IMR-90 (cell line): ENCODE measurements at regions not wholly inside any gene's neighbourhood (a gene's known extent, or its start where the extent isn't known, plus 50 kb on each side); places are given as distances from the start of the nearest gene placed in this dataset.

Experiments
- ATAC-seq: fragments of 200-7000 bp; cut with Tn5 transposase; 2 replicates; pipeline ENCODE4 v1.9.1; 2020; ENCODE audit warnings: low read depth, mild to moderate bottlenecking, moderate library complexity
- BruUV-seq: library from RNA; stranded (reverse); fragments of 400-500 nt; replicated peaks from 2 replicates; lab custom pipeline; 2021; lab: Mats Ljungman, UMichigan
- CTCF ChIA-PET: fragments of 300-600 bp; formaldehyde crosslinking; extraction: SDS; loops from one replicate; lab custom pipeline; 2021; ENCODE audit warnings: antibody characterized with exemption; lab: Yijun Ruan, JAX
- POLR2A ChIA-PET: fragments of 300-600 bp; sonication (Branson Sonifier 250); formaldehyde crosslinking; loops from one replicate; lab custom pipeline; 2022; ENCODE audit warnings: antibody characterized with exemption; ENCODE audit not compliant: unreplicated experiment; lab: Charles Lee
- DNase-seq: peaks from one replicate; pipeline ENCODE4 v3.0.0; 2013
- H2AFZ ChIP-seq: replicated peaks from 2 replicates; pipeline ENCODE3; 2013; ENCODE audit warnings: low read length, mild to moderate bottlenecking; ENCODE audit not compliant: poor library complexity
- H2AK5ac ChIP-seq: 2 replicates; pipeline ENCODE4 v1.6.1; 2013; ENCODE audit warnings: low read depth, low read length, inconsistent platforms
- H2AK9ac ChIP-seq: replicated peaks from 2 replicates; pipeline ENCODE3; 2013; ENCODE audit warnings: mild to moderate bottlenecking, low read depth, low read length, moderate library complexity; ENCODE audit not compliant: poor library complexity
- H2BK120ac ChIP-seq: 2 replicates; pipeline ENCODE4 v1.6.1; 2013; ENCODE audit warnings: low read depth, low read length, inconsistent platforms
- H2BK15ac ChIP-seq: 3 replicates; pipeline ENCODE4 v1.6.1; 2013; ENCODE audit warnings: low read depth, low read length, inconsistent platforms
- H2BK20ac ChIP-seq: 2 replicates; pipeline ENCODE4 v1.6.1; 2013; ENCODE audit warnings: low read depth, mild to moderate bottlenecking, inconsistent platforms, low read length, moderate library complexity
- H2BK5ac ChIP-seq: 2 replicates; pipeline ENCODE4 v1.6.1; 2013; ENCODE audit warnings: mild to moderate bottlenecking, low read depth, low read length, inconsistent platforms; ENCODE audit not compliant: poor library complexity, severe bottlenecking
- H3K14ac ChIP-seq: replicated peaks from 2 replicates; pipeline ENCODE4 v1.6.1; 2013; ENCODE audit warnings: low read depth, low read length, inconsistent platforms
- H3K18ac ChIP-seq: 2 replicates; pipeline ENCODE4 v1.6.1; 2013; ENCODE audit warnings: low read depth, low read length, control low read depth
- H3K23ac ChIP-seq: 2 replicates; pipeline ENCODE4 v1.6.1; 2013; ENCODE audit warnings: low read depth, low read length, inconsistent platforms
- H3K27ac ChIP-seq: 2 replicates; pipeline ENCODE4 v1.5.1; 2013; ENCODE audit warnings: mild to moderate bottlenecking, control low read depth, low read length; ENCODE audit not compliant: insufficient read depth
- H3K27me3 ChIP-seq: 2 replicates; pipeline ENCODE4 v1.6.1; 2013; ENCODE audit warnings: low read length; ENCODE audit not compliant: control insufficient read depth, insufficient read depth
- H3K36me3 ChIP-seq: 2 replicates; pipeline ENCODE4 v1.6.1; 2013; ENCODE audit warnings: low read length, mixed read lengths; ENCODE audit not compliant: control insufficient read depth, insufficient read depth
- H3K4ac ChIP-seq: 2 replicates; pipeline ENCODE4 v1.6.1; 2013; ENCODE audit warnings: low read depth, low read length, inconsistent platforms
- H3K4me1 ChIP-seq: 2 replicates; pipeline ENCODE4 v1.6.1; 2013; ENCODE audit warnings: low read length, mixed read lengths; ENCODE audit not compliant: control insufficient read depth, insufficient read depth
- H3K4me2 ChIP-seq: 2 replicates; pipeline ENCODE4 v1.6.1; 2013; ENCODE audit warnings: low read depth, mild to moderate bottlenecking, control low read depth, low read length, moderate library complexity
- H3K4me3 ChIP-seq: 2 replicates; pipeline ENCODE4 v1.5.1; 2013; ENCODE audit warnings: low read depth, mild to moderate bottlenecking, control low read depth, low read length, moderate library complexity; ENCODE audit not compliant: insufficient read depth
- H3K56ac ChIP-seq: 2 replicates; pipeline ENCODE4 v1.6.1; 2013; ENCODE audit warnings: low read length, inconsistent platforms; ENCODE audit not compliant: insufficient read depth; ENCODE audit errors: extremely low read depth
- H3K79me1 ChIP-seq, 2 experiments: 2 replicates each; pipeline ENCODE4 v1.6.1; 2013; ENCODE audit warnings: low read length in 2 of 2, inconsistent platforms in 1 of 2, low read depth in 1 of 2
- H3K9ac ChIP-seq: 2 replicates; pipeline ENCODE4 v1.6.1; 2013; ENCODE audit warnings: low read depth, low read length, control low read depth
- H3K9me1 ChIP-seq: 2 replicates; pipeline ENCODE4 v1.6.1; 2013; ENCODE audit warnings: low read length, inconsistent platforms; ENCODE audit not compliant: insufficient read depth
- H3K9me3 ChIP-seq: 2 replicates; pipeline ENCODE4 v1.6.1; 2013; ENCODE audit warnings: low read length; ENCODE audit not compliant: control insufficient read depth, insufficient read depth
- H4K20me1 ChIP-seq: 2 replicates; pipeline ENCODE4 v1.6.1; 2013; ENCODE audit warnings: low read length, inconsistent platforms; ENCODE audit not compliant: insufficient read depth
- H4K5ac ChIP-seq: 2 replicates; pipeline ENCODE4 v1.6.1; 2013; ENCODE audit warnings: mild to moderate bottlenecking, low read depth, low read length, control low read depth
- H4K8ac ChIP-seq, 2 experiments: 2 replicates each; pipeline ENCODE4 v1.6.1; 2013; ENCODE audit warnings: low read depth in 2 of 2, low read length in 2 of 2, control low read depth in 1 of 2, inconsistent platforms in 1 of 2
- H4K91ac ChIP-seq: 2 replicates; pipeline ENCODE4 v1.6.1; 2013; ENCODE audit warnings: low read depth, low read length, inconsistent platforms; ENCODE audit not compliant: insufficient read depth
- BHLHE40 ChIP-seq: fragments of 150-350 bp; IDR thresholded peaks from 2 replicates; pipeline ENCODE4 v1.6.1; 2016; ENCODE audit warnings: mild to moderate bottlenecking, low read depth, low read length
- CEBPB ChIP-seq: IDR thresholded peaks from 2 replicates; pipeline ENCODE4 v1.6.1; 2012; ENCODE audit warnings: low read depth, low read length, improper control_type of control experiment
- CHD1 ChIP-seq: IDR thresholded peaks from 2 replicates; pipeline ENCODE4 v1.6.1; 2012; ENCODE audit warnings: low read depth, low read length, improper control_type of control experiment
- CTCF ChIP-seq: conservative IDR thresholded peaks from 2 replicates; pipeline ENCODE4 v1.5.1; 2012; ENCODE audit warnings: mild to moderate bottlenecking, low read depth, low read length, improper control_type of control experiment
- ELK1 ChIP-seq: fragments of 150-350 bp; IDR thresholded peaks from 2 replicates; pipeline ENCODE4 v1.6.1; 2016; ENCODE audit warnings: low read depth, mild to moderate bottlenecking, low read length, moderate library complexity, borderline replicate concordance
- FOS ChIP-seq: fragments of 150-350 bp; IDR thresholded peaks from 2 replicates; pipeline ENCODE4 v1.6.1; 2016; ENCODE audit warnings: low read depth, low read length
- MAZ ChIP-seq: IDR thresholded peaks from 2 replicates; pipeline ENCODE4 v1.6.1; 2012; ENCODE audit warnings: low read depth, mild to moderate bottlenecking, low read length, improper control_type of control experiment, moderate library complexity, borderline replicate concordance
- MXI1 ChIP-seq: IDR thresholded peaks from 2 replicates; pipeline ENCODE4 v1.6.1; 2012; ENCODE audit warnings: low read depth, mild to moderate bottlenecking, low read length, moderate library complexity, borderline replicate concordance
- NFE2L2 ChIP-seq: fragments of 150-350 bp; IDR thresholded peaks from 2 replicates; pipeline ENCODE4 v1.6.1; 2016; ENCODE audit warnings: low read depth, mild to moderate bottlenecking, low read length
- RAD21 ChIP-seq: IDR thresholded peaks from 2 replicates; pipeline ENCODE4 v1.6.1; 2012; ENCODE audit warnings: low read length, improper control_type of control experiment
- RFX5 ChIP-seq: IDR thresholded peaks from 2 replicates; pipeline ENCODE4 v1.8.0; 2012; ENCODE audit warnings: low read depth, mild to moderate bottlenecking, low read length, moderate library complexity
- SMC3 ChIP-seq: fragments of 150-350 bp; IDR thresholded peaks from 2 replicates; pipeline ENCODE4 v1.6.1; 2016; ENCODE audit warnings: low read depth, mild to moderate bottlenecking, antibody characterized with exemption, low read length, moderate library complexity
- USF2 ChIP-seq: fragments of 150-350 bp; IDR thresholded peaks from 2 replicates; pipeline ENCODE4 v1.6.1; 2017; ENCODE audit warnings: mild to moderate bottlenecking, antibody characterized with exemption, low read length, low read depth
- WGBS, 2 experiments: methylation state at CpG; one replicate each; pipeline versions ENCODE4 v1.1.5 to v1.1.7; 2013; ENCODE audit warnings: missing lambda C conversion rate in 2 of 2; ENCODE audit not compliant: insufficient read length in 1 of 2; ENCODE audit errors: extremely low coverage in 2 of 2; 5-methylcytosine and 5-hydroxymethylcytosine counted together
- dilution Hi-C: fragments of 300-500 bp; cut with HindIII; formaldehyde crosslinking; loops from one replicate; pipeline ENCODE4 v1.14.3; 2018; ENCODE audit warnings: low sequenced_read_pairs; ENCODE audit not compliant: unreplicated experiment
- in situ Hi-C: fragments of 300-500 bp; cut with MboI; formaldehyde crosslinking; loops from 3 replicates; pipeline ENCODE4 v1.14.3; 2019; ENCODE audit warnings: low sequenced_read_pairs, inconsistent platforms, mixed read lengths
- intact Hi-C: fragments of 100-400 bp; cut with micrococcal nuclease; formaldehyde crosslinking; loops from 2 replicates; pipeline ENCODE4 v1.10.0; 2022

GRCh38 chr6:112939563-112939962 is 592.4 kb downstream of the RFPL4B start:
- ChIA-PET CTCF (no interaction called here), POLR2A (no interaction called here)
- Histone ChIP-seq H3K23ac (no peak overlapping the region), H3K79me1 (no peaks in the 10 kb centered on the region), H3K14ac (no peak overlapping the region), H3K27me3 (no peaks in the 10 kb centered on the region), H2BK20ac (no peak overlapping the region), H3K27ac (no peak overlapping the region), H3K4me3 (no peak overlapping the region), H3K18ac (no peak overlapping the region), H4K20me1 (no peaks in the 10 kb centered on the region), H3K4ac (no peak overlapping the region), H3K4me2 (no peak overlapping the region), H2AFZ (no peak overlapping the region), H3K36me3 (no peaks in the 10 kb centered on the region), H2BK15ac (no peak overlapping the region), H2BK120ac (no peak overlapping the region), H3K56ac (no peak overlapping the region), H4K8ac (no peak overlapping the region), H2AK5ac (no peak overlapping the region), H3K9ac (no peak overlapping the region), H3K4me1 (peaks cover 2% of the 10 kb centered on the region; the same call in 1 of the 2 replicates), H2BK5ac (no peak overlapping the region), H4K91ac (no peak overlapping the region), H4K5ac (no peak overlapping the region), H3K9me3 (no peaks in the 10 kb centered on the region), H2AK9ac (no peak overlapping the region), H3K9me1 (no peaks in the 10 kb centered on the region)
- intact Hi-C loops: no loop called here
- TF ChIP-seq ELK1 (no peak), FOS (no peak), MAZ (no peak), CEBPB (no peak), CHD1 (no peak), MXI1 (no peak), RAD21 (no peak), USF2 (no peak), RFX5 (no peak), NFE2L2 (no peak), SMC3 (no peak), CTCF (no peak), BHLHE40 (no peak)
- ATAC-seq: no peak
- dilution Hi-C loops: no loop called here
- WGBS, 2 experiments: no CpG with 5 or more reads among the region's 1 CpG
- in situ Hi-C loops: no loop called here
- no TSS peak for BruUV-seq
- DNase-seq: no peak
